ENCODE measurements at regions not wholly inside any gene's neighbourhood (a gene's known extent, or its start where the extent isn't known, plus 50 kb on each side); places are given as distances from the start of the nearest gene placed in this dataset.
A peak's percentile ranks its signal among the peaks of the same experiment; 100 is the strongest.

- no peak for TF ChIP-seq TOE1 (IDR thresholded peaks at IDR 0.05; ENCODE audit: borderline replicate concordance)
- TF ChIP-seq TOE1 (CRISPR knock-in tag; IDR thresholded peaks at IDR 0.05; ENCODE audit: borderline replicate concordance, low read depth), result no peak
- peak; percentile 94 for TF ChIP-seq CEBPB (tag; IDR thresholded peaks at IDR 0.05)
- 0 out of 2 replicates have a peak, but pooled peaks have one; percentile 34 for TF ChIP-seq KLF1 (tag; IDR thresholded peaks at IDR 0.05)
- TF ChIP-seq ZFP91 (CRISPR knock-in tag; IDR thresholded peaks at IDR 0.05), result no peak
- TF ChIP-seq ELF4 (CRISPR knock-in tag; IDR thresholded peaks at IDR 0.05), result no peak
- no peak for TF ChIP-seq RBM34 (IDR thresholded peaks at IDR 0.05; ENCODE audit: borderline replicate concordance, insufficient read depth, low read length)
- TF ChIP-seq KAT2B (IDR thresholded peaks at IDR 0.05; ENCODE audit: low read depth, low read length), result no peak
- TF ChIP-seq KDM4B (IDR thresholded peaks at IDR 0.05; ENCODE audit: borderline replicate concordance in 2 of 2, low read depth in 1 of 2), result no peak
- TF ChIP-seq HDAC2 (IDR thresholded peaks at IDR 0.05), result peak; percentile 45; the same call in 1 of the 2 replicates
- TF ChIP-seq CHAMP1 (IDR thresholded peaks at IDR 0.05), result no peak
- no peak for TF ChIP-seq CLOCK (CRISPR knock-in tag; IDR thresholded peaks at IDR 0.05; ENCODE audit: borderline replicate concordance)
- no peak for TF ChIP-seq ZNF212 (CRISPR knock-in tag; IDR thresholded peaks at IDR 0.05)
- no peak for TF ChIP-seq KHSRP (IDR thresholded peaks at IDR 0.05)
- TF ChIP-seq, protein P1, sequence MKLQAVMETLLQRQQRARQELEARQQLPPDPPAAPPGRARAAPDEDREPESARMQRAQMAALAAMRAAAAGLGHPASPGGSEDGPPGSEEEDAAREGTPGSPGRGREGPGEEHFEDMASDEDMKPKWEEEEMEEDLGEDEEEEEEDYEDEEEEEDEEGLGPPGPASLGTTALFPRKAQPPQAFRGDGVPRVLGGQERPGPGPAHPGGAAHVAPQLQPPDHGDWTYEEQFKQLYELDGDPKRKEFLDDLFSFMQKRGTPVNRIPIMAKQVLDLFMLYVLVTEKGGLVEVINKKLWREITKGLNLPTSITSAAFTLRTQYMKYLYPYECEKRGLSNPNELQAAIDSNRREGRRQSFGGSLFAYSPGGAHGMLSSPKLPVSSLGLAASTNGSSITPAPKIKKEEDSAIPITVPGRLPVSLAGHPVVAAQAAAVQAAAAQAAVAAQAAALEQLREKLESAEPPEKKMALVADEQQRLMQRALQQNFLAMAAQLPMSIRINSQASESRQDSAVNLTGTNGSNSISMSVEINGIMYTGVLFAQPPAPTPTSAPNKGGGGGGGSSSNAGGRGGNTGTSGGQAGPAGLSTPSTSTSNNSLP (IDR thresholded peaks at IDR 0.05; ENCODE audit: borderline replicate concordance, low read depth, low read length), result no peak
- no peak for TF ChIP-seq HEY1 (CRISPR knock-in tag; IDR thresholded peaks at IDR 0.05; ENCODE audit: borderline replicate concordance)
- peak; percentile 69; the same call in 1 of the 2 replicates for TF ChIP-seq ATF7 (IDR thresholded peaks at IDR 0.05)
- no peak for TF ChIP-seq PTTG1 (tag; IDR thresholded peaks at IDR 0.05; ENCODE audit: low read depth)
- TF ChIP-seq HDAC6 (IDR thresholded peaks at IDR 0.05; ENCODE audit: low read depth, low read length), result no peak
- TF ChIP-seq ATF1 (CRISPR knock-in tag; IDR thresholded peaks at IDR 0.05), result no peak
- 0 out of 2 replicates have a peak, but pooled peaks have one; percentile 21 for TF ChIP-seq ATF1 (tag; IDR thresholded peaks at IDR 0.05)
- peak; percentile 71 for TF ChIP-seq BHLHE40 (IDR thresholded peaks at IDR 0.05; ENCODE audit: low read length)
- TF ChIP-seq ZNF57 (CRISPR knock-in tag; IDR thresholded peaks at IDR 0.05), result no peak
These were observed 72.1 kb upstream of the TNRC6C start (continued) for GRCh38 chr17:77886387-77886728.
